Endothelial cell of umbilical vein (primary cell): ENCODE measurements at regions not wholly inside any gene's neighbourhood (a gene's known extent, or its start where the extent isn't known, plus 50 kb on each side); places are given as distances from the start of the nearest gene placed in this dataset.

Source experiments
- BruUV-seq: library from RNA; stranded (reverse); fragments of 400-500 nt; replicated peaks from 2 replicates; lab custom pipeline; 2021; lab: Mats Ljungman, UMichigan
- CTCF ChIA-PET: fragments of 300-600, 350-600 bp; sonication (Branson Sonifier 250); formaldehyde crosslinking; loops from one replicate; lab custom pipeline; 2021; ENCODE audit warnings: antibody characterized with exemption, inconsistent platforms; lab: Charles Lee
- POLR2A ChIA-PET: fragments of 300-600, 350-600 bp; sonication (Branson Sonifier 250); formaldehyde crosslinking; loops from one replicate; lab custom pipeline; 2021; ENCODE audit warnings: antibody characterized with exemption, inconsistent platforms; lab: Charles Lee
- DNase-seq: peaks from one replicate; pipeline ENCODE4 v3.0.0-alpha.2; 2011; ENCODE audit warnings: low read depth, low spot score
- FAIRE-seq: peaks from 2 replicates; lab custom pipeline; 2011; peaks lifted over from hg19 to GRCh38; lab: Jason Lieb, UNC
- H2AFZ ChIP-seq: 2 replicates; pipeline ENCODE4 v1.6.0; 2012; ENCODE audit warnings: low read depth, low read length, control low read depth, inconsistent platforms
- H3K27ac ChIP-seq: 2 replicates; pipeline ENCODE4 v1.5.1; 2011; ENCODE audit warnings: low read depth, mild to moderate bottlenecking, control low read depth, low read length, moderate library complexity; ENCODE audit not compliant: insufficient read depth
- H3K27me3 ChIP-seq, 2 experiments: 2 replicates each; pipeline versions ENCODE4 v1.6.0 to v1.6.1; 2011; ENCODE audit warnings: low read length in 2 of 2, mixed read lengths in 1 of 2; ENCODE audit not compliant: control insufficient read depth in 2 of 2, insufficient read depth in 2 of 2
- H3K36me3 ChIP-seq, 2 experiments: 2 replicates in 1 of 2; 3 replicates in 1 of 2; pipeline ENCODE4 v1.5.1; 2011; ENCODE audit warnings: low read length in 2 of 2, mild to moderate bottlenecking in 1 of 2, moderate library complexity in 1 of 2; ENCODE audit not compliant: control insufficient read depth in 2 of 2, insufficient read depth in 2 of 2; ENCODE audit errors: extremely low read depth in 1 of 2
- H3K4me1 ChIP-seq: 3 replicates; pipeline ENCODE4 v1.5.1; 2011; ENCODE audit warnings: mild to moderate bottlenecking, low read length; ENCODE audit not compliant: control insufficient read depth, insufficient read depth; ENCODE audit errors: extremely low read depth
- H3K4me2 ChIP-seq: 2 replicates; pipeline ENCODE4 v1.6.1; 2011; ENCODE audit warnings: low read length, control low read depth, mixed read lengths; ENCODE audit not compliant: insufficient read depth
- H3K4me3 ChIP-seq, 3 experiments: fragments of 200-600 bp in 1 of 3; sonication (generic), shearing (Covaris generic) in 1 of 3; replicated peaks in 1 of 3; 2 replicates each; pipeline ENCODE4 v1.5.1; 2011 to 2016; ENCODE audit warnings: control low read depth in 3 of 3, low read length in 3 of 3, mild to moderate bottlenecking in 2 of 3, inconsistent platforms in 1 of 3, low read depth in 1 of 3, moderate library complexity in 1 of 3; ENCODE audit not compliant: insufficient read depth in 1 of 3
- H3K79me2 ChIP-seq: 2 replicates; pipeline ENCODE4 v1.6.0; 2012; ENCODE audit warnings: low read length, inconsistent platforms; ENCODE audit not compliant: control insufficient read depth, insufficient read depth
- H3K9ac ChIP-seq: replicated peaks from 2 replicates; pipeline ENCODE3; 2011; ENCODE audit warnings: low read length, control low read depth; ENCODE audit not compliant: insufficient read depth; ENCODE audit errors: extremely low read depth
- H3K9me1 ChIP-seq: replicated peaks from 3 replicates; pipeline ENCODE4 v1.6.0; 2011; ENCODE audit warnings: mild to moderate bottlenecking, low read length; ENCODE audit not compliant: control insufficient read depth, insufficient read depth; ENCODE audit errors: extremely low read depth
- H3K9me3 ChIP-seq: replicated peaks from 2 replicates; pipeline ENCODE4 v1.5.1; 2012; ENCODE audit warnings: low read length, inconsistent platforms; ENCODE audit not compliant: control insufficient read depth, insufficient read depth
- H4K20me1 ChIP-seq: replicated peaks from 2 replicates; pipeline ENCODE3; 2011; ENCODE audit warnings: mild to moderate bottlenecking, low read length; ENCODE audit not compliant: control insufficient read depth, insufficient read depth; ENCODE audit errors: extremely low read depth
- EZH2 ChIP-seq: IDR thresholded peaks from 2 replicates; pipeline ENCODE4 v1.6.1; 2012; ENCODE audit warnings: borderline replicate concordance, low read depth, mild to moderate bottlenecking, moderate library complexity, low read length, inconsistent platforms; ENCODE audit not compliant: severe bottlenecking
- FOS ChIP-seq: IDR thresholded peaks from 2 replicates; pipeline ENCODE4 v1.6.1; 2011; ENCODE audit warnings: mild to moderate bottlenecking, low read length, moderate library complexity, borderline replicate concordance; ENCODE audit not compliant: insufficient read depth
- GATA2 ChIP-seq: IDR thresholded peaks from 2 replicates; pipeline ENCODE4 v1.7.0; 2011; ENCODE audit warnings: low read depth, mild to moderate bottlenecking, moderate library complexity, mixed read lengths, low read length; ENCODE audit not compliant: insufficient read length, insufficient read depth
- JUN ChIP-seq: IDR thresholded peaks from 2 replicates; pipeline ENCODE4 v1.6.1; 2011; ENCODE audit warnings: borderline replicate concordance, low read depth; ENCODE audit not compliant: insufficient read length, insufficient read depth
- MAX ChIP-seq: IDR thresholded peaks from 2 replicates; pipeline ENCODE4 v1.6.1; 2011; ENCODE audit not compliant: insufficient read depth, insufficient read length
- MYC ChIP-seq: IDR thresholded peaks from one replicate; pipeline ENCODE4 v1.6.1; 2011; ENCODE audit warnings: mild to moderate bottlenecking, low read depth, low read length
- POLR2A ChIP-seq: IDR thresholded peaks from 2 replicates; pipeline ENCODE4 v1.6.1; 2012; ENCODE audit warnings: low read depth, mild to moderate bottlenecking, control low read depth, low read length
- POLR2AphosphoS5 ChIP-seq: IDR thresholded peaks from 2 replicates; pipeline ENCODE4 v1.6.1; 2012; ENCODE audit warnings: low read depth, mild to moderate bottlenecking, control low read depth, low read length, moderate library complexity; ENCODE audit not compliant: insufficient read depth
- dilution Hi-C: fragments of 300-500 bp; cut with MboI; formaldehyde crosslinking; loops from one replicate; pipeline ENCODE4 v1.15.0; 2019; ENCODE audit warnings: low sequenced_read_pairs; ENCODE audit not compliant: extremely low pct_ligation_motif_present
- intact Hi-C: fragments of 100-400 bp; cut with micrococcal nuclease; formaldehyde crosslinking; loops from one replicate; pipeline ENCODE4 v1.10.0; 2022
- TF ChIP-seq, protein P1 (sequence below), 2 donors: IDR thresholded peaks; 1 replicate in 1 of 2; 2 replicates in 1 of 2; pipeline ENCODE4 v1.5.1; 2011; ENCODE audit warnings: low read length in 2 of 2, mild to moderate bottlenecking in 2 of 2, moderate library complexity in 2 of 2, control low read depth in 1 of 2, inconsistent platforms in 1 of 2, low read depth in 1 of 2; ENCODE audit not compliant: insufficient read depth in 1 of 2; ENCODE audit errors: extremely low read depth in 1 of 2

DNA sequence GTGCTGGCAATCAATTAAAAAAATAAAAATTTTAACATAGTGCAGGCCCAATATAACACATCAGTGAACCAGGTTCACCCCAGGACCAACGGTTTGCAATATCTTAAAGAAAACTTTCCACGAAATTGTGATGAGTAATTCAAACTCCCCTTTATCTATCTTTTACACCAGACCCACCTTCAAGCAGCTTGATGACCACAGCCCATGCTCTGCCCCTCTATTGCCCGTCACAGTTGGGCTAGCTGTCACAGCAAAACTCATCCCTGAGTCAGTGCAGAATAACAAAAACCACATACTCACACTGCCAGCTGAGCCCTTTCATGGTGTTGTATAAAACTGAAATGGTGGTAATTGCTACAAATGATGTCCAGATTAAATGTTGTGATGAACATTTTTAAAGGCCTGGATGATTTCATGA, 112.5 kb upstream of the CREB1 start:
- Histone ChIP-seq H3K4me1 (no peaks in the 10 kb centered on the region), H3K4me2 (no peak overlapping the region), H4K20me1 (no peaks in the 10 kb centered on the region), H3K27me3 (no peaks in the 10 kb centered on the region), H3K27ac (no peak overlapping the region), H3K9me1 (no peaks in the 10 kb centered on the region), H2AFZ (no peak overlapping the region), H3K4me3 (no peak overlapping the region), H3K9me3 (no peaks in the 10 kb centered on the region), H3K79me2 (no peaks in the 10 kb centered on the region), H3K9ac (no peak overlapping the region), H3K36me3 (no peaks in the 10 kb centered on the region)
- dilution Hi-C loops (no loop called here), intact Hi-C loops (no loop called here)
- FAIRE-seq (no peak), DNase-seq (no peak)
- no TSS peak for BruUV-seq
- ChIA-PET CTCF (no interaction called here), POLR2A (no interaction called here)
- TF ChIP-seq JUN, result no peak

- dilution Hi-C loops, result no loop called here
- H3K4me3 ChIP-seq, result no peak overlapping the region
- H3K4me1 ChIP-seq, result no peaks in the 10 kb centered on the region
- H2AFZ ChIP-seq, result no peak overlapping the region
- H3K9ac ChIP-seq, result no peak overlapping the region
- DNase-seq (no peak), FAIRE-seq (no peak)
- intact Hi-C loops, result no loop called here
- no peak overlapping the region for H3K27ac ChIP-seq
- H3K36me3 ChIP-seq, result no peaks in the 10 kb centered on the region
- no peaks in the 10 kb centered on the region for H3K9me1 ChIP-seq
- no peaks in the 10 kb centered on the region for H4K20me1 ChIP-seq
- CTCF ChIA-PET, result no interaction called here
- no TSS peak for BruUV-seq
- H3K9me3 ChIP-seq, result no peaks in the 10 kb centered on the region
- H3K4me2 ChIP-seq, result no peak overlapping the region
- no peaks in the 10 kb centered on the region for H3K27me3 ChIP-seq
- no peak for TF ChIP-seq GATA2
- no peak for TF ChIP-seq MAX
- no peak for TF ChIP-seq POLR2A
- no peak for TF ChIP-seq POLR2AphosphoS5
- no peak for TF ChIP-seq MYC
- no peak for TF ChIP-seq JUN
- no peak for TF ChIP-seq EZH2
- TF ChIP-seq FOS, result no peak
- TF ChIP-seq, protein P1, sequence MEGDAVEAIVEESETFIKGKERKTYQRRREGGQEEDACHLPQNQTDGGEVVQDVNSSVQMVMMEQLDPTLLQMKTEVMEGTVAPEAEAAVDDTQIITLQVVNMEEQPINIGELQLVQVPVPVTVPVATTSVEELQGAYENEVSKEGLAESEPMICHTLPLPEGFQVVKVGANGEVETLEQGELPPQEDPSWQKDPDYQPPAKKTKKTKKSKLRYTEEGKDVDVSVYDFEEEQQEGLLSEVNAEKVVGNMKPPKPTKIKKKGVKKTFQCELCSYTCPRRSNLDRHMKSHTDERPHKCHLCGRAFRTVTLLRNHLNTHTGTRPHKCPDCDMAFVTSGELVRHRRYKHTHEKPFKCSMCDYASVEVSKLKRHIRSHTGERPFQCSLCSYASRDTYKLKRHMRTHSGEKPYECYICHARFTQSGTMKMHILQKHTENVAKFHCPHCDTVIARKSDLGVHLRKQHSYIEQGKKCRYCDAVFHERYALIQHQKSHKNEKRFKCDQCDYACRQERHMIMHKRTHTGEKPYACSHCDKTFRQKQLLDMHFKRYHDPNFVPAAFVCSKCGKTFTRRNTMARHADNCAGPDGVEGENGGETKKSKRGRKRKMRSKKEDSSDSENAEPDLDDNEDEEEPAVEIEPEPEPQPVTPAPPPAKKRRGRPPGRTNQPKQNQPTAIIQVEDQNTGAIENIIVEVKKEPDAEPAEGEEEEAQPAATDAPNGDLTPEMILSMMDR (IDR thresholded peaks at IDR 0.05; ENCODE audit: extremely low read depth in 1 of 2, insufficient read depth in 1 of 2, low read depth in 1 of 2, low read length in 2 of 2), result no peak
- H3K79me2 ChIP-seq, result no peaks in the 10 kb centered on the region
- POLR2A ChIA-PET, result no interaction called here
Observed at GRCh38 chr2:207418419-207418818, 111.3 kb upstream of the CREB1 start.
